ENCODE measurements at regions not wholly inside any gene's neighbourhood (a gene's known extent, or its start where the extent isn't known, plus 50 kb on each side); places are given as distances from the start of the nearest gene placed in this dataset.

- TF ChIP-seq CEBPB (IDR thresholded peaks at IDR 0.05) (no peak), EP300 (IDR thresholded peaks at IDR 0.05; ENCODE audit: borderline replicate concordance) (no peak), TCF12 (IDR thresholded peaks at IDR 0.05; ENCODE audit: low read depth) (no peak), USF1 (IDR thresholded peaks at IDR 0.05) (no peak), NFIC (IDR thresholded peaks at IDR 0.05) (no peak), TEAD4 (IDR thresholded peaks at IDR 0.05) (no peak), ZBTB7A (IDR thresholded peaks at IDR 0.05; ENCODE audit: low read depth) (no peak), YY1 (IDR thresholded peaks at IDR 0.05; ENCODE audit: low read depth) (no peak), FOXM1 (IDR thresholded peaks at IDR 0.05; ENCODE audit: borderline replicate concordance, low read depth) (no peak), CREB1 (IDR thresholded peaks at IDR 0.05; ENCODE audit: low read depth) (no peak), EGR1 (IDR thresholded peaks at IDR 0.05) (no peak)
- TF ChIP-seq, protein P1, sequence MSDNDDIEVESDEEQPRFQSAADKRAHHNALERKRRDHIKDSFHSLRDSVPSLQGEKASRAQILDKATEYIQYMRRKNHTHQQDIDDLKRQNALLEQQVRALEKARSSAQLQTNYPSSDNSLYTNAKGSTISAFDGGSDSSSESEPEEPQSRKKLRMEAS (IDR thresholded peaks at IDR 0.05) = no peak
- TF ChIP-seq, protein P2, sequence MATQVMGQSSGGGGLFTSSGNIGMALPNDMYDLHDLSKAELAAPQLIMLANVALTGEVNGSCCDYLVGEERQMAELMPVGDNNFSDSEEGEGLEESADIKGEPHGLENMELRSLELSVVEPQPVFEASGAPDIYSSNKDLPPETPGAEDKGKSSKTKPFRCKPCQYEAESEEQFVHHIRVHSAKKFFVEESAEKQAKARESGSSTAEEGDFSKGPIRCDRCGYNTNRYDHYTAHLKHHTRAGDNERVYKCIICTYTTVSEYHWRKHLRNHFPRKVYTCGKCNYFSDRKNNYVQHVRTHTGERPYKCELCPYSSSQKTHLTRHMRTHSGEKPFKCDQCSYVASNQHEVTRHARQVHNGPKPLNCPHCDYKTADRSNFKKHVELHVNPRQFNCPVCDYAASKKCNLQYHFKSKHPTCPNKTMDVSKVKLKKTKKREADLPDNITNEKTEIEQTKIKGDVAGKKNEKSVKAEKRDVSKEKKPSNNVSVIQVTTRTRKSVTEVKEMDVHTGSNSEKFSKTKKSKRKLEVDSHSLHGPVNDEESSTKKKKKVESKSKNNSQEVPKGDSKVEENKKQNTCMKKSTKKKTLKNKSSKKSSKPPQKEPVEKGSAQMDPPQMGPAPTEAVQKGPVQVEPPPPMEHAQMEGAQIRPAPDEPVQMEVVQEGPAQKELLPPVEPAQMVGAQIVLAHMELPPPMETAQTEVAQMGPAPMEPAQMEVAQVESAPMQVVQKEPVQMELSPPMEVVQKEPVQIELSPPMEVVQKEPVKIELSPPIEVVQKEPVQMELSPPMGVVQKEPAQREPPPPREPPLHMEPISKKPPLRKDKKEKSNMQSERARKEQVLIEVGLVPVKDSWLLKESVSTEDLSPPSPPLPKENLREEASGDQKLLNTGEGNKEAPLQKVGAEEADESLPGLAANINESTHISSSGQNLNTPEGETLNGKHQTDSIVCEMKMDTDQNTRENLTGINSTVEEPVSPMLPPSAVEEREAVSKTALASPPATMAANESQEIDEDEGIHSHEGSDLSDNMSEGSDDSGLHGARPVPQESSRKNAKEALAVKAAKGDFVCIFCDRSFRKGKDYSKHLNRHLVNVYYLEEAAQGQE (IDR thresholded peaks at IDR 0.05; ENCODE audit: low read depth) = no peak
Observed at GRCh38 chr1:55867304-55867843, 652.2 kb upstream of the USP24 start.

DNA sequence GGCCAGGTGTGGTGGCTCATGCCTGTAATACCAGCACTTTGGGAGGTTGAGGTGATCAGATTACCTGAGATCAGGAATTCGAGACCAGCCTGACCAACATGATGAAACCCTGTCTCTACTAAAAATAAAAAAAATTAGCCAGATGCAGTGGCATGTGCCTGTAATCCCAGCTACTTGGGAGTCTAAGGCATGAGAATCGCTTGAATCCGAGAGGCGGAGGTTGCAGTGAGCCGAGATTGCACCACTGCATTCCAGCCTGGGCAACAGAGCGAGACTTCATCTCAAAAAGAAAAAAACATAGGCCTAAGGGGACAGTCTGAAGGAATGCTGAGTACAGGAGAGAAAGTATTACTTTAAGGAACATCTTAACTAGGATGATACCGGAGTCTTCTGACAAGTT, 650.6 kb upstream of the USP24 start:
- TF ChIP-seq TEAD4 (IDR thresholded peaks at IDR 0.05) (peak; percentile 51; the same call in 1 of the 2 replicates), CEBPB (IDR thresholded peaks at IDR 0.05) (peak; percentile 52)

DNA sequence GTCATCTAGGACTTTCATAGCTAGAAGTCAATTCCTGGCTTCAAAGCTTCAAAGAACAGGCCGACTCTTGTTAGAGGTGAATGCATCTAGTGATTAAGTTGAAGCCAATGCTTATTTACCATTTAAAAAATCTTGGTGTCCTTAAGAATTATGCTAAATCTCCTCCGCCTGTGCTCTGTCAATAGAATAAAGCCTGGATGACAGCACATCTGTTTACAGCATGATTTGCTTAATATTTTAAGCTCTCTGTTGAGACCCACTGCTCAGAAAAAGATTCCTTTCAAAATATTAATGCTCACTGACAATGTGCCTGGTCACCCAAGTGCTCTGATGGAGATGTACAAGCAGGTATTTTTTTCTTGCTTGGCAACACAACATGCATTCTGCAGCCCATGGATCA, 649.1 kb upstream of the USP24 start:
- TF ChIP-seq CREB1 (IDR thresholded peaks at IDR 0.05; ENCODE audit: low read depth) (no peak), TCF12 (IDR thresholded peaks at IDR 0.05; ENCODE audit: low read depth) (no peak), TAF1 (IDR thresholded peaks at IDR 0.05; ENCODE audit: low read depth) (no peak)
- TF ChIP-seq, protein P1 (IDR thresholded peaks at IDR 0.05) = no peak

DNA sequence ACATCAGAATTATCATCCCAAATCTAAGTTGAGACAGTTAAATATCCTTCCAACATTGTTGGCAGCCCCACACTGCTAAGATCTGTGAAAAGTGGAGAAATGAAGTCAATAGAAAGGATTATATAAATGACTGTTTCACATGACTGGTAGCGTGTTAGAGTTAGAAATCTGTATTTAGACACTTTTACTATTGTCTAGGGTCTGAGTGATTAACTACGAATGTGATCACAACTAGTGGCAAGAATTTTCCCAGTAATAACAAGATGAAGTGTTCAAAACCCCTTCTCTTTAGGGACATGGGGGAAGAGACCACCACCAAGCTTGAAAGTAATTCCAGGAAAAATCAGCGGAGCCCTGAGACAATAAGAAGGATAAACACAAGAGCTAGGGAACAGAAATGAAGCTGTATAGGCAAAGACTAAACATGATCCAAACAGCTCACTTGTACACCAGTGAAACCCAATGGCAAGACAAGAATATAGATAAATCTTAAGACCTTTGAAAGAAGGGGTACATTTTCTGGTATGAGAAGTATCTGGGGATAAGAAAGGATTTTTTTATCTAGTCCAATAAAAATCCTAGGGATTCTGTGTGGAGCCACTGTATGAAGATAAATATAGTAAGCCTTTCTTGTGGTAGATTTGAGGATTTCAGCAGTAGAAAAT, 646.6 kb upstream of the USP24 start:
- TF ChIP-seq EGR1 (IDR thresholded peaks at IDR 0.05) (no peak), EP300 (IDR thresholded peaks at IDR 0.05; ENCODE audit: borderline replicate concordance) (no peak), TAF1 (IDR thresholded peaks at IDR 0.05; ENCODE audit: low read depth) (no peak), TEAD4 (IDR thresholded peaks at IDR 0.05) (no peak), TCF12 (IDR thresholded peaks at IDR 0.05; ENCODE audit: low read depth) (no peak), USF1 (IDR thresholded peaks at IDR 0.05) (no peak), RAD21 (IDR thresholded peaks at IDR 0.05; ENCODE audit: low read depth) (no peak), FOXM1 (IDR thresholded peaks at IDR 0.05; ENCODE audit: borderline replicate concordance, low read depth) (no peak), CREB1 (IDR thresholded peaks at IDR 0.05; ENCODE audit: low read depth) (no peak), YY1 (IDR thresholded peaks at IDR 0.05; ENCODE audit: low read depth) (no peak), NFIC (IDR thresholded peaks at IDR 0.05) (no peak), CEBPB (IDR thresholded peaks at IDR 0.05) (no peak), ZBTB7A (IDR thresholded peaks at IDR 0.05; ENCODE audit: low read depth) (no peak)
- TF ChIP-seq, protein P1 (IDR thresholded peaks at IDR 0.05) = no peak
- TF ChIP-seq, protein P2 (IDR thresholded peaks at IDR 0.05; ENCODE audit: low read depth) = no peak

DNA sequence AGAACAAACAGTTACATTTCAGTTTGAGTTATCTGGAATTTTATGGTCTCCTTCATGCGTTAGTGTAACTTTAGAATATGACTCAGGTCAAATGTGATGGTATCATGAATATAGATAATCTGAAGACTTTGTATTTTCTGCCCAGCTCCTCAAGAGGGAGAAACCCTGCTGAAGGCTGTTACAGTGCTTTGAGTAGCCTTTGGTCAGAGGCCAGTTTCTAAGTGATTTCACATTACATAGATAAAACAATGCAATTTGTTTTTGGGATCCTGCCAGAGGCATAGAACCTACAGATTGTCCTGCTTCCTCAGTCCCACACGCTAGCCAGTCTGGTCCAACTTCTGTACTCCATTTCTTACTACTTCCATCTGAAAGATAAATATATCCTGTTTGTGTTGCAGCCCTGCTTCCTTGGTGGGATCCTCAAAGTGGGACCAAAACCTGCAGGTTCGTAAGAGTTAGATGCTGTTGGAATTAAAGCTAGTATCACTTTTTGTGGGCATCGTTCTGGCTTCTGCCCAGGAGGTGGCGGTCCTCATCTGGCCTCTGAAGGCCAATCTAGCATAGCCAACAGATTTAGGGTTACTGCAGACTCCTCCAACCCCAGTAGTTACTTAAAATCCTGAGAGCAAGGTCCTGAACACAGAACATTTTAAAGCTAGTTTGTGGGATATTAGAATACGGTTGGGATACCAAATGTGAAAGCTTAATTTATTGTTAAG, 645.8 kb upstream of the USP24 start:
- no peak for TF ChIP-seq TCF12 (IDR thresholded peaks at IDR 0.05; ENCODE audit: low read depth)
- no peak for TF ChIP-seq USF1 (IDR thresholded peaks at IDR 0.05)
- no peak for TF ChIP-seq EGR1 (IDR thresholded peaks at IDR 0.05)
